Astrocyte of the cerebellum (primary cell): ENCODE measurements at regions not wholly inside any gene's neighbourhood (a gene's known extent, or its start where the extent isn't known, plus 50 kb on each side); places are given as distances from the start of the nearest gene placed in this dataset.

Experiments used
- DNase-seq: peaks from one replicate; pipeline ENCODE4 v3.0.0-alpha.2; 2011; ENCODE audit warnings: low read depth
- H3K4me3 ChIP-seq: 2 replicates; pipeline ENCODE4 v1.5.1; 2011; ENCODE audit warnings: mild to moderate bottlenecking, low read depth, low read length, moderate library complexity
- in situ Hi-C: cut with HindIII; loops from 2 replicates; pipeline ENCODE4 v1.10.0; 2017; ENCODE audit warnings: low sequenced_read_pairs
- TF ChIP-seq, protein P1 (sequence below): IDR thresholded peaks from 2 replicates; pipeline ENCODE4 v1.5.1; 2012; ENCODE audit warnings: low read length, low read depth, moderate library complexity, mild to moderate bottlenecking; ENCODE audit errors: missing control alignments

DNA sequence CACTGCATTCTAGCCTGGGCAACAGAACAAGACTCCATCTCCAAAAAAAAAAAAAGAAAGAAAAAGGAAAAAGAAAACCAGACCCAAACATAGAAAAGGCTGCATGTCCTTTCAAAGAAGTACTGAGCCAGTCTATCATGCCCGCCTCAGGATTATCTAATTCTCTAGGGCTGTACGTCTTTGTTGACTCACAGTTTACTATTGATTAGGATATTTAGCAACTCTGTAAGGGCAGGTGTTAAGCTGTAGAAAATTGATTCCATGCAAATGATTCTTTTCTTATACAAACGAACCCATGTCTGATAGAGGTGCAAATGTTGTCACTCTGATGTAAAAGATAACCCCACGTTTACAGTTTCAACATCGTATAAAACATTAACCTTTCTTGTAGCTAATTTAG is 209.0 kb downstream of the TTLL2 start:
- no peak overlapping the region for H3K4me3 ChIP-seq
- DNase-seq, result no peak
- TF ChIP-seq, protein P1, sequence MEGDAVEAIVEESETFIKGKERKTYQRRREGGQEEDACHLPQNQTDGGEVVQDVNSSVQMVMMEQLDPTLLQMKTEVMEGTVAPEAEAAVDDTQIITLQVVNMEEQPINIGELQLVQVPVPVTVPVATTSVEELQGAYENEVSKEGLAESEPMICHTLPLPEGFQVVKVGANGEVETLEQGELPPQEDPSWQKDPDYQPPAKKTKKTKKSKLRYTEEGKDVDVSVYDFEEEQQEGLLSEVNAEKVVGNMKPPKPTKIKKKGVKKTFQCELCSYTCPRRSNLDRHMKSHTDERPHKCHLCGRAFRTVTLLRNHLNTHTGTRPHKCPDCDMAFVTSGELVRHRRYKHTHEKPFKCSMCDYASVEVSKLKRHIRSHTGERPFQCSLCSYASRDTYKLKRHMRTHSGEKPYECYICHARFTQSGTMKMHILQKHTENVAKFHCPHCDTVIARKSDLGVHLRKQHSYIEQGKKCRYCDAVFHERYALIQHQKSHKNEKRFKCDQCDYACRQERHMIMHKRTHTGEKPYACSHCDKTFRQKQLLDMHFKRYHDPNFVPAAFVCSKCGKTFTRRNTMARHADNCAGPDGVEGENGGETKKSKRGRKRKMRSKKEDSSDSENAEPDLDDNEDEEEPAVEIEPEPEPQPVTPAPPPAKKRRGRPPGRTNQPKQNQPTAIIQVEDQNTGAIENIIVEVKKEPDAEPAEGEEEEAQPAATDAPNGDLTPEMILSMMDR, result no peak
- in situ Hi-C loops, result no loop called here

GRCh38 chr6:167537816-167538215 is 212.9 kb downstream of the TTLL2 start:
- H3K4me3 ChIP-seq, result no peak overlapping the region
- in situ Hi-C loops, result no loop called here
- TF ChIP-seq, protein P1, result no peak

DNA sequence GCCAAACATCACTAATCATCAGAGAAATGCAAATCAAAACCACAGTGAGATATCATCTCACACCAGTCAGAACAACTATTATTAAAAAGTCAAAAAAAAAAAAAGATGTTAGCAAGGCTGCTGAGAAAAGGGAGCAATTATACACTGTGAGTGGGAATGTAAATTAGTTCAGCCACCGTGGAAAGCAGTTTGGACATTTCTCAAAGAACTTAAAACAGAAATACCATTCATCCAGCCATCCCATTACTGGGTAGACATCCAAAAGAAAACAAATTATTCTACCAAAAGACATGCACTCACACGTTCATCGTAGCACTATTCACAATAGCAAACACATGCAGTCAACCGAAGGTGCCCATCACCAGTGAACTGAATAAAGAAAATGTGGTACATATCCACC is 213.9 kb downstream of the TTLL2 start:
- peak; percentile 67 for DNase-seq
- in situ Hi-C loops, result no loop called here
- no peak overlapping the region for H3K4me3 ChIP-seq
- TF ChIP-seq, protein P1, result no peak

More at GRCh38 chr6:167537816-167538215, 212.9 kb downstream of the TTLL2 start:
- no peak for DNase-seq

DNA sequence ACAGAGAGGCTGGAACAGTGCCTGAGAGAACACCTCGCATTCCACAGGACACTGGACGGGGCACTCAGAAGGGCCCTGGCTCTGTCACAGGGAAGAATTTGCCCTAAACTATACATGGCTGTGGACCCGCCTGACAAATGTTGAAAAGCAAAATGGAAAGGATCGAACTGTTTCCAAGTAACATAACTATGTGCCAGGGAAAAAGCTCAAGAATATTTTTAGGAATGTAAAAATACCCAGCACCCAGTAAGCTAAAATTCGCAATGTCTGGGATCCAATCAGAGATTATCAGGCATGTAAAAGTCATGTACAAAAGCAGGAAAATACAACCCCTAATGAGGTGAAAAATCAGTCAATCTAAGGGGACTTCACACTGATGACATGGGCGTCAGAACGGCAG is 215.9 kb downstream of the TTLL2 start:
- no peak for DNase-seq
- in situ Hi-C loops, result no loop called here

GRCh38 chr6:167541544-167541943 is 216.7 kb downstream of the TTLL2 start:
- no peak overlapping the region for H3K4me3 ChIP-seq
- no peak for DNase-seq
- TF ChIP-seq, protein P1, result no peak
- in situ Hi-C loops, result no loop called here

More for the DNA sequence above, 215.9 kb downstream of the TTLL2 start:
- TF ChIP-seq, protein P1, result no peak
- H3K4me3 ChIP-seq, result no peak overlapping the region

- H3K4me3 ChIP-seq, result no peak overlapping the region
- no peak for DNase-seq
- TF ChIP-seq, protein P1, result no peak
- in situ Hi-C loops, result no loop called here
These were observed 219.0 kb downstream of the TTLL2 start for GRCh38 chr6:167543602-167544497.
